PC-9 (cell line): ENCODE measurements at regions not wholly inside any gene's neighbourhood (a gene's known extent, or its start where the extent isn't known, plus 50 kb on each side); places are given as distances from the start of the nearest gene placed in this dataset.

ENCODE experiments used
- BruUV-seq: library from RNA; stranded (reverse); fragments of 400-500 nt; replicated peaks from 2 replicates; lab custom pipeline; 2021; lab: Mats Ljungman, UMichigan
- CTCF ChIA-PET: fragments of 300-600 bp; sonication (Branson Sonifier 250); formaldehyde crosslinking; loops from one replicate; lab custom pipeline; 2022; ENCODE audit warnings: antibody characterized with exemption; lab: Charles Lee
- POLR2A ChIA-PET: fragments of 300-600 bp; sonication (Branson Sonifier 250); formaldehyde crosslinking; loops from one replicate; lab custom pipeline; 2022; ENCODE audit warnings: antibody characterized with exemption; ENCODE audit not compliant: unreplicated experiment; lab: Charles Lee
- DNase-seq, 2 experiments: peaks; one replicate each; pipeline versions ENCODE4 v3.0.0 to v3.0.0-alpha.2; 2015 to 2022; ENCODE audit warnings: mixed read lengths in 1 of 2
- H2AFZ ChIP-seq: fragments of 200-600 bp; sonication (generic); 2 replicates; pipeline ENCODE4 v1.8.1; 2017; ENCODE audit warnings: antibody characterized with exemption
- H3F3A ChIP-seq: fragments of 200-600 bp; sonication (generic); 2 replicates; pipeline ENCODE4 v1.8.1; 2017; ENCODE audit warnings: antibody characterized with exemption, mild to moderate bottlenecking, low read depth; ENCODE audit not compliant: insufficient read depth
- H3K27ac ChIP-seq: fragments of 200-600 bp; sonication (generic); 2 replicates; pipeline ENCODE4 v1.6.1; 2016; ENCODE audit warnings: mixed run types
- H3K27me3 ChIP-seq: fragments of 200-600 bp; sonication (generic); 2 replicates; pipeline ENCODE4 v1.6.1; 2016; ENCODE audit warnings: low read depth, mixed run types; ENCODE audit not compliant: insufficient read depth
- H3K36me3 ChIP-seq: fragments of 200-600 bp; sonication (generic); 2 replicates; pipeline ENCODE4 v1.6.1; 2016; ENCODE audit warnings: low read depth, mixed run types
- H3K4me1 ChIP-seq: fragments of 200-600 bp; sonication (generic); replicated peaks from 2 replicates; pipeline ENCODE4 v1.6.1; 2016; ENCODE audit warnings: mixed run types; ENCODE audit not compliant: insufficient read depth
- H3K4me2 ChIP-seq: fragments of 200-600 bp; sonication (generic); 2 replicates; pipeline ENCODE4 v1.6.1; 2017; ENCODE audit warnings: mixed run types
- H3K4me3 ChIP-seq: fragments of 200-600 bp; sonication (generic); 2 replicates; pipeline ENCODE4 v1.6.1; 2016; ENCODE audit warnings: mixed run types
- H3K79me2 ChIP-seq: fragments of 200-600 bp; sonication (generic); 2 replicates; pipeline ENCODE4 v1.6.1; 2017; ENCODE audit warnings: low read depth, mixed run types
- H3K9me2 ChIP-seq: fragments of 200-600 bp; sonication (generic); 2 replicates; pipeline ENCODE4 v1.8.1; 2017; ENCODE audit warnings: mild to moderate bottlenecking; ENCODE audit not compliant: insufficient read depth
- H3K9me3 ChIP-seq: fragments of 200-600 bp; sonication (generic); 2 replicates; pipeline ENCODE4 v1.8.1; 2016; ENCODE audit warnings: low read depth; ENCODE audit not compliant: insufficient read depth
- H4K20me1 ChIP-seq: fragments of 200-600 bp; sonication (generic); 2 replicates; pipeline ENCODE4 v1.8.1; 2017; ENCODE audit not compliant: insufficient read depth
- CTCF ChIP-seq: fragments of 200-600 bp; sonication (generic); conservative IDR thresholded peaks from 2 replicates; pipeline ENCODE4 v1.6.1; 2017; ENCODE audit warnings: mixed run types, antibody characterized with exemption, mild to moderate bottlenecking, moderate library complexity
- EZH2 ChIP-seq: fragments of 200-600 bp; sonication (generic); IDR thresholded peaks from 2 replicates; pipeline ENCODE4 v1.8.0; 2017; ENCODE audit warnings: antibody characterized with exemption, low read depth
- intact Hi-C: fragments of 100-400 bp; cut with micrococcal nuclease; formaldehyde crosslinking; loops from one replicate; pipeline ENCODE4 v1.10.0; 2022; ENCODE audit not compliant: unreplicated experiment

DNA sequence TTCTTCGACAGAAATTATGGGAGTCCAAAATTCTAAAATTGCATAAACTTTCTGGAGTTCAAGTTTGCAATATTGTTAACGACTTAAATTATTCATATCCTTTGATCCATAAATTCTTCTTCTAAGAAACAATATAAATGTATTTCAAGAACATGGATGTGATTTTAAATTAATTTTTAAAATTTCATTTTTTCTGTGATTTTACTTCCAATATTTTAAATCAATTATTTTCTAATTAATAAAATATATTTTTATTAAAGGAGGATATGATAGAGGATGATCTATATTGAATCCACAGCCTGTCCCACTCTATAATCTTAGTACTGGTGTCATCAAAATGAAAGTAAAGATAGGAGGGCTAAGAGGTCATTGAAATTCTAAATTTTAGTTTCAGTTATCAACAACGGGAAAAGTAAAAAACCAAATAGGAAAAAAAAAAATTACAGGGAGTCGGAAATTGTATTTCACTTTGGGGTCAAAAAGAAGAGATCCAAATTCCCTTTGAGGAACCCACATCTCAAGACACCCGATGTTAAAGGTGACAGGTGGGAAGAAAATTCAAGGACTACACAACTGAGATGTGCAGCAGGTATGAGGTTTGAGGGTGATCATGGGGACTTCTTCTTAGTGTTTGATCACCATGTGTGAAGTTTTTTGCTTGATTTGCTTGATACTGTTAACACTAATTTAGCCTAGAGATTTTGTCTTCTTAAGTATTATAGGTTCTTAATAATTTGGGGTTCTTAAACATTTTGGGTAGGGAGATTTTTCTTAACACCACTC, 154.8 kb upstream of the RGS18 start:
- Histone ChIP-seq H3K27me3 (no peaks in the 10 kb centered on the region), H3F3A (no peaks in the 10 kb centered on the region), H3K9me2 (no peaks in the 10 kb centered on the region), H3K9me3 (no peaks in the 10 kb centered on the region), H3K27ac (no peak overlapping the region), H4K20me1 (no peaks in the 10 kb centered on the region), H3K79me2 (no peaks in the 10 kb centered on the region), H3K4me2 (no peak overlapping the region), H3K36me3 (no peaks in the 10 kb centered on the region), H3K4me1 (no peaks in the 10 kb centered on the region), H3K4me3 (no peak overlapping the region), H2AFZ (no peak overlapping the region)
- BruUV-seq: no TSS peak
- CTCF ChIA-PET: no interaction called here
- POLR2A ChIA-PET: no interaction called here
- TF ChIP-seq CTCF (no peak), EZH2 (no peak)
- DNase-seq: no peak
- intact Hi-C loops: no loop called here

DNA sequence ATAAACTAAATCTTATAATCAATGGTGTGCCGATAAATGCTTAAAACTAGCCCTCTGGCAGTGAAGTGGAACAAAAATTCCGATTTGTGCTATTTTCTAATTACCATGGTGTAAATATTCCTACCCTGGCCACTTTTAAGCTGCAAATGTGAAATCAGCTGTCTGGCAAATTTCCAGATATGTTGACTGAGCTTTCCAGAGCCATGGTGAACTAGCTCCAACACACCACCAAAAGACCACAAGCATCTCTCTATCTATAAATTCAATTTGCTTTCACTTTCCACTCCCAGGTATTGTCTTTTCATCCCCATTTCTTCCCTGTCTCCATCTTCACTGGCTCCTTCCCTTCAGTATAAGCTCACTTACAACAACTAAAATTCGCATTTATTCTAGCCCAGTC, 152.3 kb upstream of the RGS18 start:
- no peaks in the 10 kb centered on the region for H3K9me3 ChIP-seq
- H3K36me3 ChIP-seq: no peaks in the 10 kb centered on the region
- TF ChIP-seq EZH2 (no peak), CTCF (no peak)
- CTCF ChIA-PET: no interaction called here
- H3K27me3 ChIP-seq: no peaks in the 10 kb centered on the region
- no TSS peak for BruUV-seq
- no peaks in the 10 kb centered on the region for H4K20me1 ChIP-seq
- H3K4me3 ChIP-seq: no peak overlapping the region
- H3F3A ChIP-seq: no peaks in the 10 kb centered on the region
- intact Hi-C loops: no loop called here
- no peaks in the 10 kb centered on the region for H3K9me2 ChIP-seq
- H3K4me2 ChIP-seq: no peak overlapping the region
- H3K27ac ChIP-seq: no peak overlapping the region
- H3K4me1 ChIP-seq: no peaks in the 10 kb centered on the region
- no peak for DNase-seq
- H3K79me2 ChIP-seq: no peaks in the 10 kb centered on the region
- POLR2A ChIA-PET: no interaction called here
- H2AFZ ChIP-seq: no peak overlapping the region

DNA sequence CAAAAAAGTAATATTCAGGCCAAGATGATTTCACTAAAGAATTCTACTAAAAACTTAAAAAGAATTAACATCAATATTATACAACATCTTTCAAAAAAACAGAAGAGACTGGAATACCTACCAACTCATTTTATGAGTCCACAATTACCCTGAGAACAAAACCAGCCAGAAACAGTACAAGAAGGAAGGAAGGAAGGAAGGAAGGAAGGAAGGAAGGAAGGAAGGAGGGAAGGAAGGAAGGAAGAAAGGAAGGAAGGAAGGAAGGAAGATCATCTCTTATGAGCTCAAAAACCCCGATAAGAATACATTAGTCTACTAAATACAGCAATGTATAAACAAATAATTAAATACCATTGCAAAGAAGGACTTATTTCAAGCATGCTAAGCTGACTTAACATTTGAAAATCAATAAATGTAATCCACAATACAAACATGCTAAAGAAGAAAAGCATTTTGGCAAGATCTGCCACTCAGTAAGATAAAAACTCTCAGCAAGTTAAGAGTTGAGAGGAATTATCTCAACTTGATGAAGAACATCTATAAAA, 149.9 kb upstream of the RGS18 start:
- no peak overlapping the region for H3K4me2 ChIP-seq
- POLR2A ChIA-PET: no interaction called here
- H3K79me2 ChIP-seq: no peaks in the 10 kb centered on the region
- BruUV-seq: no TSS peak
- TF ChIP-seq EZH2 (no peak), CTCF (no peak)
- intact Hi-C loops: no loop called here
- no peak overlapping the region for H3K4me3 ChIP-seq
- H3K9me2 ChIP-seq: no peaks in the 10 kb centered on the region
- no peaks in the 10 kb centered on the region for H3K27me3 ChIP-seq
- no peaks in the 10 kb centered on the region for H3K36me3 ChIP-seq
- no peak overlapping the region for H3K27ac ChIP-seq
- no peak overlapping the region for H2AFZ ChIP-seq
- CTCF ChIA-PET: no interaction called here
- H3K4me1 ChIP-seq: no peaks in the 10 kb centered on the region
- no peaks in the 10 kb centered on the region for H4K20me1 ChIP-seq
- H3F3A ChIP-seq: no peaks in the 10 kb centered on the region
- no peak for DNase-seq
- no peaks in the 10 kb centered on the region for H3K9me3 ChIP-seq
